ENCODE measurements at regions not wholly inside any gene's neighbourhood (a gene's known extent, or its start where the extent isn't known, plus 50 kb on each side); places are given as distances from the start of the nearest gene placed in this dataset.

DNA sequence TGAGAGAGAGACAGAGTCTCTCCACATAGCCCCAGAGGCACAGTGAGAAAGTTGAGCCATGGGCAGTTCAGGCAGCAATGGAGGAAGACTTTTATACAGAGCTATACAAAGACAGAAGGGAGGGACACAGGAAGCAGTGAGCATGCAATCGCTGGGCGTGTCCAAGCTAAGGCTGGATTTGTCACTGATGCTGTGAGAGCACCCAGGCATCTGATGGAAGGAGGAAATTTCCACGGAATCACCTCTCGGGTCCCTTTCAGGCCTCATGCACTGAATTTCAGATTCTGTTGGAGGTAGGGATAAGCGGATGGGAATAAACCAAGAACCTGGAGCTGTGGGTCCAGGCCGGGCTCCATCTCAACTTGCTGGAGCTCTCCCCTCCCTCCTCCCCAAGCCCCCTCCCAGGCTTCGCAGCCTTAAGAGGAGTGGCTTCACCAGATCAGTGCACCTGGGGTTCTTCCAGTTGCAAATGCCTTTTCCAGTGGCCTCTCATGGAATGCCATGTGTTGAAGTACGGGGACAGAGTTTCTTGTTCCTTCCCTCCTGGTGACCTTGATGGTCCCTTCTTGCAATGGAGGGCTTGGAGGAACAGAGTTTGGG, 114.8 kb upstream of the ALDH1B1 start:
- no peak for TF ChIP-seq POLR2AphosphoS5 (IDR thresholded peaks at IDR 0.05; ENCODE audit: low read depth, low read length)
- no peak for TF ChIP-seq SP2 (IDR thresholded peaks at IDR 0.05; ENCODE audit: low read length)
- TF ChIP-seq, protein P1, sequence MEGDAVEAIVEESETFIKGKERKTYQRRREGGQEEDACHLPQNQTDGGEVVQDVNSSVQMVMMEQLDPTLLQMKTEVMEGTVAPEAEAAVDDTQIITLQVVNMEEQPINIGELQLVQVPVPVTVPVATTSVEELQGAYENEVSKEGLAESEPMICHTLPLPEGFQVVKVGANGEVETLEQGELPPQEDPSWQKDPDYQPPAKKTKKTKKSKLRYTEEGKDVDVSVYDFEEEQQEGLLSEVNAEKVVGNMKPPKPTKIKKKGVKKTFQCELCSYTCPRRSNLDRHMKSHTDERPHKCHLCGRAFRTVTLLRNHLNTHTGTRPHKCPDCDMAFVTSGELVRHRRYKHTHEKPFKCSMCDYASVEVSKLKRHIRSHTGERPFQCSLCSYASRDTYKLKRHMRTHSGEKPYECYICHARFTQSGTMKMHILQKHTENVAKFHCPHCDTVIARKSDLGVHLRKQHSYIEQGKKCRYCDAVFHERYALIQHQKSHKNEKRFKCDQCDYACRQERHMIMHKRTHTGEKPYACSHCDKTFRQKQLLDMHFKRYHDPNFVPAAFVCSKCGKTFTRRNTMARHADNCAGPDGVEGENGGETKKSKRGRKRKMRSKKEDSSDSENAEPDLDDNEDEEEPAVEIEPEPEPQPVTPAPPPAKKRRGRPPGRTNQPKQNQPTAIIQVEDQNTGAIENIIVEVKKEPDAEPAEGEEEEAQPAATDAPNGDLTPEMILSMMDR (IDR thresholded peaks at IDR 0.05; ENCODE audit: control extremely low read depth in 1 of 3, insufficient read depth in 1 of 3, low read depth in 1 of 3, low read length in 3 of 3): no peak
- TF ChIP-seq RAD21 (IDR thresholded peaks at IDR 0.05 in 1 of 2, conservative IDR thresholded peaks at IDR 0.05 in 1 of 2; ENCODE audit: low read depth in 2 of 2, low read length in 2 of 2): no peak
- no peak for TF ChIP-seq EZH2 (IDR thresholded peaks at IDR 0.05; ENCODE audit: low read depth, low read length, severe bottlenecking)
- no peak for TF ChIP-seq TEAD4 (IDR thresholded peaks at IDR 0.05; ENCODE audit: low read depth, low read length)

All from H1 (cell line).